OCI-LY1 (cell line): ENCODE measurements at regions not wholly inside any gene's neighbourhood (a gene's known extent, or its start where the extent isn't known, plus 50 kb on each side); places are given as distances from the start of the nearest gene placed in this dataset.

Source experiments
- CTCF ChIP-seq: fragments of 200-600 bp; sonication (generic), shearing (Covaris generic); IDR thresholded peaks from 2 replicates; pipeline ENCODE4 v1.5.1; 2017; ENCODE audit warnings: mild to moderate bottlenecking, antibody characterized with exemption, low read length, moderate library complexity, mixed read lengths
- EZH2 ChIP-seq: fragments of 200-600 bp; sonication (generic), shearing (Covaris generic); IDR thresholded peaks from 2 replicates; pipeline ENCODE4 v1.8.0; 2017; ENCODE audit warnings: borderline replicate concordance, mixed run types, mild to moderate bottlenecking, antibody characterized with exemption, low read length, moderate library complexity, mixed read lengths

- no peak for TF ChIP-seq CTCF
- TF ChIP-seq EZH2, result no peak
These were observed 60.9 kb upstream of the KLF7 start for GRCh38 chr2:207226671-207227061.
